Effector memory CD4-positive, alpha-beta T cell (primary cell): ENCODE measurements at regions not wholly inside any gene's neighbourhood (a gene's known extent, or its start where the extent isn't known, plus 50 kb on each side); places are given as distances from the start of the nearest gene placed in this dataset.
"Not testable (repeated sequence)": the region's sequence is repeated elsewhere in the genome, so short reads cannot be mapped to it uniquely, and the experiment has no call there.

Experiments used
- DNase-seq, 3 donors: peaks; one replicate each; pipeline ENCODE4 v3.0.0-alpha.2; 2020
- H3K27ac ChIP-seq: 2 replicates; pipeline ENCODE4 v1.7.0; 2013; ENCODE audit warnings: mild to moderate bottlenecking, low read length, moderate library complexity; ENCODE audit not compliant: insufficient read depth, poor library complexity, severe bottlenecking
- H3K27me3 ChIP-seq: replicated peaks from 2 replicates; pipeline ENCODE4 v1.7.0; 2013; ENCODE audit warnings: mild to moderate bottlenecking, low read length; ENCODE audit not compliant: insufficient read depth, control insufficient read depth, poor library complexity, severe bottlenecking
- H3K36me3 ChIP-seq: 2 replicates; pipeline ENCODE4 v1.7.0; 2013; ENCODE audit warnings: mild to moderate bottlenecking, low read length, moderate library complexity; ENCODE audit not compliant: control insufficient read depth, insufficient read depth
- H3K4me1 ChIP-seq: 2 replicates; pipeline ENCODE4 v1.7.0; 2013; ENCODE audit warnings: low read length, mild to moderate bottlenecking; ENCODE audit not compliant: control insufficient read depth, insufficient read depth, poor library complexity, severe bottlenecking
- H3K4me3 ChIP-seq: 2 replicates; pipeline ENCODE4 v1.7.0; 2013; ENCODE audit warnings: low read length, low read depth, mild to moderate bottlenecking; ENCODE audit not compliant: insufficient read depth, poor library complexity, severe bottlenecking
- H3K9me3 ChIP-seq: 2 replicates; pipeline ENCODE4 v1.7.0; 2013; ENCODE audit warnings: mild to moderate bottlenecking, low read length, moderate library complexity; ENCODE audit not compliant: control insufficient read depth

DNA sequence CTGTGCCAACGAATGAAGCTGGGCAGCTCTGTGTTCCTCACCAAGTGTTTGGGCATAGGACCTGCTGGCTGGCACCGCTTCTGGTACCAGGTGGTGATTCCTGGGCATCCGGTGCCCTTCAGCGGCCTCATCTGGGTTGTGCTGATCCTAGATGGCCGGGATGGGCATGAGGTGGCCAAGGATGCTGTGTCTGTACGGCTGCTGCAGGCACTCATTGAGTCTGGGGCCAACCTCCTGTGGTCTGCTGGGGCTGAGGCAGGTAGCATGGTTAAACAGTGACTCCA is 96.1 kb upstream of the PLEKHM1 start:
- H3K27me3 ChIP-seq, DNase-seq, H3K9me3 ChIP-seq, H3K4me3 ChIP-seq, H3K36me3 ChIP-seq, H3K27ac ChIP-seq: not testable (repeated sequence)
- H3K4me1 ChIP-seq = peaks cover 18% of the 10 kb centered on the region

DNA sequence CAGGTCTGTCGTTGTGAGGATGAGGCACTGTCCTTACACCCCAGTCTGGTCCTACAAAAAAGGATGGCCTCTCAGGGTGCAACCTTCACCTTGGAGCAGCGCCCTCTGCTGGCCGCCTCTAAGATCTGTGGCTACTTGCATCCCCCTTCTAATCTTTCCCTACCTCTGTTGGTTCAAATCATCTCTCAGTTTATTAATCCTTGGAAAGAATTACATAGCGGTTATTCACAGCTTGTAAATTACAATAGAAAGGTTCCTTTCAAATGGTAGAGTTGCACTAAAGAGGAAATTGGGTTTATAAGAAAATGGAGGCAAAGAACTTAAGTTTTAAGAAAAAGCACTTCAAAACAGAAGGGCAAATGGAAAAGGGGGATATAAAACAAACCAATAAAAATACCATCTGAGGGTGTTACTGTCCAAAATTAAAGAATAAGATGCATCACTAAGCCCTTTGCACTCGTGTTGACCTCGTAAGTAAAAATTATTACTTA is 102.0 kb upstream of the PLEKHM1 start:
- not testable (repeated sequence) for H3K4me1 ChIP-seq, H3K36me3 ChIP-seq, H3K27me3 ChIP-seq, H3K4me3 ChIP-seq, H3K9me3 ChIP-seq, H3K27ac ChIP-seq
- peak; percentile 60 to 70 (median 60) for DNase-seq

DNA sequence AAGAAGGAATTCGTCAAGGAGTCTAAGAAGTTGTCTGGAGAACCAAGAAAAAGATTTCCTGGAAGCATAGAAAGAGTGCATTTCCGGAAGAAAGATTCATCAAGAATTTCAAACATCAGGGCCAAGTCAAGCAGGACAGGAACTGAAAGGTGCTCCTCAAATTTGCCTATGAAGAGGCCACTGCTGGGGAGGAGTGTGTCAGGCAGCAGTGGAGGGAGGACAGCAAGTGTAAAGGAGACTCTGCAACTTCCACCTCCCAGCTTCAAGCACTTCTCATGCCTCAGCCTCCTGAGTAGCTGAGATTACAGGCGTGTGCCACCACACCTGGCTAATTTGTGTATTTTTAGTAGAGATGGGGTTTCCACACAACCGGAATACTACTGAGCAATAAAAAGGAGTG is 105.8 kb upstream of the PLEKHM1 start:
- H3K4me3 ChIP-seq, H3K27ac ChIP-seq, H3K9me3 ChIP-seq, DNase-seq, H3K27me3 ChIP-seq, H3K4me1 ChIP-seq, H3K36me3 ChIP-seq: not testable (repeated sequence)

DNA sequence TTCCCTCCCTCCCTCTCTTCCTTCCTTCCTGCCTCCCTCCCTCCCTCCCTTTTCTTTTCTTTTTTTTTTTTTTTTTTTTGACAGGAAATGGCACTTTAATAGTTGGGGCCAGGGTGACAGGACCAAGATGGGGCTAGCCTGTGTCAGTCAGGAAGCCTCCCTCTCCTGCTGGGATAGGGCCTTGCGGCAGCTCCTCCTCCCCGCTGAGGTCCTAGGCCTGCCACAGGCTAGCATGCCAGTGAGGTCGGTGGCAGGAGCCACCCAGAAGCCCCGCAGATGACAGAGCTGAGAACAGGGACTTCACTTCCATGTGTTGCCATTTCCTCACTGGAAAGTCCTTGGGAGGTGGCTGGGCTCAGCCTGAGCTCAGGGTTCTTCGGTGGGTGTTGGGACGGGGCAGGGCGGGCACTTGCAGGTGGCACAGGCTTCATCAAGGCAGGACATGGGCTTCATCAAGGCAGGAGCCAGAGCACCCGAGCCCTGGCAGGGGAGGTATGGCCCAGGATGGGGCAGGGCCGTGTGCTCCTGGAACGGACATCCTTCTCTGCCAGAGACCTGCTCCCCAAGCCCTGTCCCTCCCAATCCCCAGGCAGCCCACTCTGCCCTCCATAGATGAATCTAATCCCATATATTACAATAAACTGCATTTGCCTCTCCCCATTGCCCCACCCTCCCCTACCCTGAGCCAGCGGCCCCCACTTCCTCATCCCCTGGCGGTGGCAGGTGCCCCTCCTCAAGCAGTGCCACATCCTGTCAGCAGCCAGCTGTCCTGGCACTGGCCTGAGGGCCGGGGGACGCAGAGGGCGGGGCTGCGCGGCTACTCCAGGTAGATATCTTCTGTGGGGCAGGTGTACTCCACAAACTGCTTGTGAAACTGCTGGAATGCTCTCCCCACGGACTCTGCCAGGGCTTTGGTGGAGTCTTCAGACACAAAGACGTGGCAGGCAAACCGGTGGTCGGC is 109.8 kb upstream of the PLEKHM1 start:
- H3K27ac ChIP-seq, H3K4me1 ChIP-seq, H3K27me3 ChIP-seq, DNase-seq, H3K9me3 ChIP-seq, H3K4me3 ChIP-seq, H3K36me3 ChIP-seq: not testable (repeated sequence)

DNA sequence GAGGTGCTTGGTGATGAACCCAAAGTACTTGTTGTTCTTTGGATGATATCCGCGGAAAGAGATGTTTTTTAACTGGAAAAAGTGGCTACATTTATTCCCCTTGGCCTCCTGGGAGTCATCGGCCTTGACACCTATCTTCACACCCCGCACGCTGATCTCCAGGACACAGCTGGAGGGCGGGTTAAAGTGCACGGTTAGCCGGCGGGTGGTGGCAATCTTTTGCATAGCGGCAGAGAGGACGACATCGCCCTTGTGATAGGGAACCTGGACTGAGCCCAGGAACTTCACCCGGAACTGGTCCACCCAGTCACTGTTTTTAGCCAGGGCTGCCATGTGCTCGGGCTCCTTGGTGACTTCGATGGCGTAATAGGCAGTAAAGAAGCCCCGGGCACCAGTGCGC is 110.5 kb upstream of the PLEKHM1 start:
- not testable (repeated sequence) for H3K4me3 ChIP-seq, H3K36me3 ChIP-seq, H3K27ac ChIP-seq, H3K4me1 ChIP-seq, H3K9me3 ChIP-seq, H3K27me3 ChIP-seq, DNase-seq

DNA sequence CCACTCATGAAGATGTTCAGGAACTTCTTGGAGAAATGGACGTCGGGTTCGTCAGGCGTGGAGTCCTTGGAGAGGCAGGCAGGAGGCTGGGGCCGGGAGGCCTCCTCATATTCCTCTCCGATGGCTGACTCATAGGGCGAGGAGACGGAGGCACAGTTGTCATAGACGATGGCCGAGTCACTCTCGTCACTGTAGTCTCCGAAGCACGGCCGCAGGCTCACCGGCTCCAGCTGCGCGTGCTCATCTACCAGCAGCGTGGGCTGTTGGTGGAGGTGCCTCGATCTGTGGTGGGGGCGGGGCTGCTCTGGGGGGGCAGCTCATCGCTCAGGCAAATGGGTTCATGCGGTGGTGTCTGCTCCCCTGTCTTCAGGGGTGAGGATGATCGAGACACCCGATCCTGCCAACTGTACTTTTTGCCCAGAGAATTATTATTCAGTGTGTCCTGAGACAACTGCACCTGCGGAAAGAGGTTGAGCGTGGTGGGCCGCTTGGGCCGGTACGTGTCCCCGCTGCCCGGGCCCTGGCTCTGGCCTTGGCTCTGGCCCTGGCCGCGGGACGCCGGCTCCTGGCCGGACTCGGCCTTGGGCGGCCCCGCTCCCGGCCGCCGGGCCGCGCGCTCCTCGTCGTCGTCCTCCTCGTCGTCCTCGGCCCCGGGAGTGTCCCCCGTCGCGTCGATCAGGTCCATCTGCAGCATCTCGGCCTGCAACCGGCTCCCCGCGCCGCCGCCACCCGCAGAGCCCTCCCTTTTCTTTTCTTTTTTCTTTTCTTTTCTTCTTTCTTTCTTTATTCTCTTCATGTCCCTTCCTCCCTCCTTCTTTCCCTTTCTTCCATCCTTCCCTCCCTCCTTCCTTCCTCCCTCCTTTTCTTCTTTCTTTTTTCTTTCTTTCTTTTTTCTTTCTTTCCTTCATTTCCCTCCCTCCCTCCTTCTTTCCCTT is 111.4 kb upstream of the PLEKHM1 start:
- not testable (repeated sequence) for H3K36me3 ChIP-seq, H3K4me3 ChIP-seq, H3K9me3 ChIP-seq, H3K27ac ChIP-seq, H3K27me3 ChIP-seq, H3K4me1 ChIP-seq, DNase-seq

DNA sequence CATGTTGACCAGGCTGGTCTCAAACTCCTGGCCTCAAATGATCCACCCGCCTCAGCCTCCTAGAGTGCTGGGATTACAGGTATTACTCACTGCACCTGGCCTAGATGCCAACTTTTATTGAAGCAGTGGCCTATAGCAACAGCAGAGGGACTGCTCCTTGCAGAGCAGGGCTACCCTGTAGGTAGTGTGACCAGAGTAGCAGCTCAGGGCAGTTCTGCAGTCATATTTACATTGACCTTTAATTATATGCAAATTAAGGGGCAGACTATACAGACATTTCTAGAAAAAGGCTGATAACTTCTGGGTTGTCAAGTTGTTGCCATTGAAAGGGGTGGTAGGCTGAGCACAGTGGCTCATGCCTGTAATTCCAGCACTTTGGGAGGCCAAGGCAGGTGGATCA is 115.2 kb upstream of the PLEKHM1 start:
- H3K36me3 ChIP-seq, H3K27ac ChIP-seq, H3K4me3 ChIP-seq, DNase-seq, H3K9me3 ChIP-seq, H3K4me1 ChIP-seq, H3K27me3 ChIP-seq: not testable (repeated sequence)

DNA sequence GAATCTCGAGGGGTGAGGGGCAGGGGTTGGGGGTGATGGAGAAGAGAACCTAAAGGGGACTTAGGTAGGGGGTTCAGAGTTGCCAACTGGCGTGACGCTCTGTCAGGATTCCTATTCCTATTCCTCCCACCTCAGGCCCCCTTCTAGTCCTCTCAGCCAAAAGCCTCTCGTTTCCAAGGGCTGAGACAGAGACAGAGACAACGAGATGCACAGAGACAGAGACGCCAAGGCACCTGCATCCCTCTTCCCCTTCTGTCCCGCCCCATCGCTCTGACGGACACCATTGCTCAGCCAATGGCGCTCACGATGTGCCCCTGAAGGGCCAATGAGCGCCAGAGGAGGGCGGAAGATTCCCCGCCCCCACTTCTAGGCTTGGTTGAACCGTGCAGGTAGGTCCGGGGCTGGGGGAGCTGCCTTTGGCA is 129.5 kb upstream of the PLEKHM1 start:
- H3K4me1 ChIP-seq, H3K9me3 ChIP-seq, H3K27me3 ChIP-seq, H3K27ac ChIP-seq, H3K36me3 ChIP-seq: not testable (repeated sequence)
- H3K4me3 ChIP-seq = peak overlapping the region; percentile 25
- DNase-seq = peak; percentile 61 to 85 (median 76)

DNA sequence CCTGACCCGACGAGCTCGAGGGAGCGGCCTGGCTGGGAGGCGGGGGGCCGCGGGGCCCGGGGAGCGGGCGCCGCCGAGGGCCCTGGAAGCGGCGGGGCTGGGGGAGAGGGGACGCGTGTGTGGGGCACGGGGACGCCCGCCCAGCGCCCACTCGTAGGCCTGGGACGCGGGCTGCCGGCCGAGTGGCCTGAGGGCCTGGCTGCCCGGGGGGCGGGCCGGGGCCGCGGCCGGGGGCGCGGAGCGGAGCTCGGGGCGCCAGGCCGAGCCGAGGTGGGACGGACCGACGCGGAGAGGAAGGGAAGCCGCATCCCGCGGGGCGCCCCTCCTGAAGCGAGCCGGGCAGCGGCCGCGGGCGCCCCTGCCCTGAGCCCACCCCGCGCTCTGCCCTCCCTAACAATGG is 129.9 kb upstream of the PLEKHM1 start:
- not testable (repeated sequence) for H3K27ac ChIP-seq, H3K36me3 ChIP-seq, H3K9me3 ChIP-seq, H3K4me1 ChIP-seq, H3K27me3 ChIP-seq
- DNase-seq = peak in 2 of 3 donors; percentile 4 to 14
- H3K4me3 ChIP-seq = peak overlapping the region; percentile 25

DNA sequence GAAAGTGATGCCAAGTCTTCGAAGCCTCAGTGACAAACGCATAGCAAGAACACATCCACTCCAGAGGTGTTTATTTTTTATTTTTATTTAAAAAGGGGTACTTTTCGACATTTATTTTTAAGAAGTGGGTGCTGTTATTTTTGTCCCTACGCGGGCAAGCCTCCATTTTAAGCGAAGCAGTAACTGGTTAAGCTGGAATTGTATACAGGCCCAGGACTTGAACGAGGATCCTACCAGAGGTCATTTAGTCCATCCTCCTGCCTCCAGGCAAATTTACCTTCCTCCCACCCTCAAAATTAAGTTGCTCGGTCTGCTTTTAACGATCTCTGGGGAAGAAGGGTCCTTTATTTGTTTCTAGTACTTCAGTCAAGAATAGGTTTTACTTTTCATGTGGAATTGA is 130.6 kb upstream of the PLEKHM1 start:
- H3K27ac ChIP-seq, DNase-seq, H3K4me1 ChIP-seq, H3K36me3 ChIP-seq, H3K9me3 ChIP-seq, H3K27me3 ChIP-seq, H3K4me3 ChIP-seq: not testable (repeated sequence)
